ENCODE measurements at regions not wholly inside any gene's neighbourhood (a gene's known extent, or its start where the extent isn't known, plus 50 kb on each side); places are given as distances from the start of the nearest gene placed in this dataset.

DNA sequence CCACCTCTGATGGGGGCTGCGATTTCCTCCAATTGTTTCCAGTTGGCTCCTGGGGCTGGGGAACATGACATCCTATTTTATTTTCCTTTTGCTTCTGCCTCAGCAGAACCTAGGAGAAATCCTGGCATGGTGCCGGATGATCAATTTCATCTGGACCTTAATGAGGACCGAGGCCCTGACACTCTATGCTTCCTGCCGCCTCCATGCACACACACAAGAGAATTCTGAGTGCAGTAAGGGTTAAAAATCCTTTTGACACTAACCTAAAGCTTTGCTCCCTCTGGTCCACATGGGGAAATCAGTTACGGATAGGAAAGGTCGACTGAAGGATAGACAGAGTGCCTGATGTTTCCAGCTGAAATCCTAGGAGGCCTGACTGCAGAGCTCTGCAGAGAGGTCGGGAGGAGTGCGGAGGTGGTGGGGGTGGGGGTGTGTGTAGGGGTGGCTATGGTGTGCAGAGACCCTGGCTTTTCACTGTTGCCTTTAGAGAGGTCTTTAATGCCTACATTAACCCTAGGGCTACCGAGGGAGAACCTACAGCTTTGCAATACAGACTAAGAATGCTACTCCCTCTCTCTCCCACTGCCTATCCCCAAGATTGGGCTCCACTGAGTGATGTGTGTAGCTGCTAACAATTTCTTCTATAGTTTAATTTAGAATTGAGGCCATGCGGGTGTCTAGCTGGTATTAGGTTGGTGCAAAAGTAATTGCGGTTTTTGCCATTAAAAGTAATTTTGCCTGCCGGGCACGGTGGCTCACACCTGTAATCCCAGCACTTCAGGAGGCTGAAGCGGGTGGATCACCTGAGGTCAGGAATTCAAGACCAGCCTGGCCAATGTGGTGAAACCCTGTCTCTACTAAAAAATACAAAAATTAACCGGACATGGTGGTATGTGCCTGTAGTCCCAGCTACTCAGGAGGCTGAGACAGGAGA lies 53.6 kb upstream of the INCENP start:
- Histone ChIP-seq H3K27me3 (ENCODE audit: control insufficient read depth in 2 of 2, insufficient read depth in 2 of 2, low read length in 2 of 2) (peaks cover 0 to 5% of the 10 kb centered on the region in 2 experiments), H3K4me2 (ENCODE audit: insufficient read depth, low read length) (no peak overlapping the region), H3K9me3 (replicated peaks; ENCODE audit: control insufficient read depth, insufficient read depth, low read length) (no peaks in the 10 kb centered on the region), H3K27ac (ENCODE audit: insufficient read depth, low read depth, low read length) (no peak overlapping the region), H3K4me3 (replicated peaks in 1 of 3; ENCODE audit: insufficient read depth in 1 of 3, low read depth in 1 of 3, low read length in 3 of 3) (no peak overlapping the region), H2AFZ (ENCODE audit: low read depth, low read length) (no peak overlapping the region), H4K20me1 (replicated peaks; ENCODE audit: control insufficient read depth, extremely low read depth, insufficient read depth, low read length) (peaks cover 2% of the 10 kb centered on the region), H3K79me2 (ENCODE audit: control insufficient read depth, insufficient read depth, low read length) (no peaks in the 10 kb centered on the region), H3K4me1 (ENCODE audit: control insufficient read depth, extremely low read depth, insufficient read depth, low read length) (no peaks in the 10 kb centered on the region), H3K9me1 (replicated peaks; ENCODE audit: control insufficient read depth, extremely low read depth, insufficient read depth, low read length) (no peaks in the 10 kb centered on the region), H3K9ac (replicated peaks; ENCODE audit: extremely low read depth, insufficient read depth, low read length) (no peak overlapping the region), H3K36me3 (ENCODE audit: control insufficient read depth in 2 of 2, extremely low read depth in 1 of 2, insufficient read depth in 2 of 2, low read length in 2 of 2) (no peaks in the 10 kb centered on the region)
- FAIRE-seq, result no peak
- ChIA-PET CTCF (interaction anchor here (0.7 to 4.0 kb wide), 3 partner anchors 11 to 123 kb away, joined by 3 to 23 read pairs (median 5); no protein-coding TSS in a partner anchor), POLR2A (interaction anchor here (0.6 kb wide), 1 partner anchor 72 kb away, joined by 3 read pairs; no protein-coding TSS in a partner anchor)
- no peak for TF ChIP-seq EZH2 (IDR thresholded peaks at IDR 0.05; ENCODE audit: borderline replicate concordance, low read depth, low read length, severe bottlenecking)
- no peak for TF ChIP-seq MYC (IDR thresholded peaks at IDR 0.05; ENCODE audit: low read depth, low read length)
- TF ChIP-seq POLR2A (IDR thresholded peaks at IDR 0.05; ENCODE audit: low read depth, low read length), result no peak
- no peak for TF ChIP-seq GATA2 (IDR thresholded peaks at IDR 0.05; ENCODE audit: insufficient read depth, insufficient read length, low read depth, low read length)
- no peak for TF ChIP-seq CTCF (IDR thresholded peaks at IDR 0.05; ENCODE audit: extremely low read depth in 1 of 2, insufficient read depth in 1 of 2, low read depth in 1 of 2, low read length in 2 of 2)
- TF ChIP-seq MAX (IDR thresholded peaks at IDR 0.05; ENCODE audit: insufficient read depth, insufficient read length), result no peak
- no peak for TF ChIP-seq FOS (IDR thresholded peaks at IDR 0.05; ENCODE audit: borderline replicate concordance, insufficient read depth, low read length)
- TF ChIP-seq JUN (IDR thresholded peaks at IDR 0.05; ENCODE audit: borderline replicate concordance, insufficient read depth, insufficient read length, low read depth), result no peak
- TF ChIP-seq POLR2AphosphoS5 (IDR thresholded peaks at IDR 0.05; ENCODE audit: insufficient read depth, low read depth, low read length), result no peak
- dilution Hi-C loops (cut with MboI; ENCODE audit: extremely low pct_ligation_motif_present, low sequenced_read_pairs), result no loop called here
- no TSS peak for BruUV-seq (replicated peaks)
- no peak for DNase-seq (ENCODE audit: low read depth, low spot score)
- intact Hi-C loops (cut with micrococcal nuclease), result no loop called here

Measured in endothelial cell of umbilical vein (primary cell).